Ovary (tissue), 7 donors: ENCODE measurements at regions not wholly inside any gene's neighbourhood (a gene's known extent, or its start where the extent isn't known, plus 50 kb on each side); places are given as distances from the start of the nearest gene placed in this dataset.

Source experiments
- DNase-seq, 5 donors: peaks; one replicate each; pipeline ENCODE4 v3.0.0-alpha.2; 2019 to 2020
- H3K27ac ChIP-seq, 2 donors: fragments of 200-600 bp; one replicate each; pipeline versions ENCODE4 v1.5.1 to v1.8.0; 2019 to 2022
- H3K27me3 ChIP-seq: fragments of 200-600 bp; one replicate; pipeline ENCODE4 v1.8.0; 2022
- H3K36me3 ChIP-seq: fragments of 200-600 bp; sonication (generic); one replicate; pipeline ENCODE4 v1.5.1; 2019
- H3K4me1 ChIP-seq: one replicate; pipeline ENCODE4 v1.8.1; 2013; ENCODE audit warnings: mild to moderate bottlenecking, moderate library complexity; ENCODE audit not compliant: insufficient read depth
- H3K4me3 ChIP-seq: fragments of 200-600 bp; sonication (generic); one replicate; pipeline ENCODE4 v1.5.1; 2017
- H3K9me3 ChIP-seq, 2 donors: fragments of 200-600 bp in 1 of 2; sonication (generic) in 1 of 2; one replicate each; pipeline versions ENCODE4 v1.5.1 to v1.8.1; 2013 to 2019; ENCODE audit warnings: mild to moderate bottlenecking in 1 of 2, moderate library complexity in 1 of 2
- CTCF ChIP-seq, 3 donors: fragments of 450-650 bp in 2 of 3; fragments of 200-600 bp in 1 of 3; IDR thresholded peaks; one replicate each; pipeline versions ENCODE4 v1.5.1 to v1.8.0; 2016 to 2022; ENCODE audit warnings: antibody characterized with exemption in 3 of 3, mild to moderate bottlenecking in 1 of 3
- EP300 ChIP-seq: sonication (generic); formaldehyde crosslinking; IDR thresholded peaks from one replicate; pipeline ENCODE4 v1.6.1; 2017; ENCODE audit warnings: antibody characterized with exemption
- POLR2A ChIP-seq: fragments of 450-650 bp; IDR thresholded peaks from one replicate; pipeline ENCODE4 v1.6.1; 2017; ENCODE audit warnings: antibody characterized with exemption, mild to moderate bottlenecking, moderate library complexity
- WGBS, 3 donors: extraction: QIAGEN DNeasy Blood & Tissue Kit in 1 of 3; methylation state at CpG; one replicate each; pipeline versions ENCODE4 v1.1.5 to v1.1.7; 2013 to 2017; 5-methylcytosine and 5-hydroxymethylcytosine counted together
- intact Hi-C, 4 donors: fragments of 100-400 bp; cut with DNase I; formaldehyde crosslinking; loops; one replicate each; pipeline versions ENCODE4 v1.11.0 to v1.15.1; 2022 to 2023
- donor health status: DM: no; HTN: no; CAD: no; lungs with moderate emphysema.
- donor health status: DM: no; HTN: no; CAD: no.
- donor health status: Bipolar disorder and iron deficiency.
- donor health status: DM: no; HTN: no; CAD: no.
- donor health status: DM: yes; HTN: yes; CAD: no.

GRCh38 chr7:133202942-133203341 lies 49.9 kb upstream of the EXOC4 start:
- H3K36me3 ChIP-seq = no peaks in the 10 kb centered on the region
- intact Hi-C loops = no loop called here
- H3K4me1 ChIP-seq = no peaks in the 10 kb centered on the region
- H3K27ac ChIP-seq = no peak overlapping the region
- 84 to 89% (median 88%) methylated on average over 1 of the region's 1 CpG for WGBS, 3 donors
- TF ChIP-seq EP300 (no peak), CTCF (IDR thresholded peaks at IDR 0.05) (no peak), POLR2A (no peak)
- DNase-seq = no peak
- no peaks in the 10 kb centered on the region for H3K9me3 ChIP-seq
- H3K4me3 ChIP-seq = no peak overlapping the region
- no peaks in the 10 kb centered on the region for H3K27me3 ChIP-seq
